ENCODE measurements at regions not wholly inside any gene's neighbourhood (a gene's known extent, or its start where the extent isn't known, plus 50 kb on each side); places are given as distances from the start of the nearest gene placed in this dataset.

DNA sequence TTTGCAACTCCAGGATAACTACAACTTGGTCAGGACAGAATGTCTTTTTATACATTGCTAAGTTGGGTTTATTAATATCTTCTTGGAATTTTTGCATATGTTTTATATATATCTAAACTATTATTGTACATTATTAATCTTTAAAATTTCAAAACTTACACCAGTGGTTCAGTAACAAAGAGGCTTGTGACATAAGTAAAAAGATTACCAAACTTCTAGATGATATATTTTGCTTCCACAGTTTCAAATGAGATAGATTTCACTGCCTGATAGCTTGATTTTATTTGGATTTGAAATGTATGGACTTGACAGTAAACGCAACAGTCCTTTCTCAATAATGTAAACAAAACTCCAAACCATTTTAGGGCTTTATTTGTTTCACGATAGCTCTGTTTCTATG is 701.2 kb upstream of the IGFBP3 start (continued):
- TF ChIP-seq, protein P1, sequence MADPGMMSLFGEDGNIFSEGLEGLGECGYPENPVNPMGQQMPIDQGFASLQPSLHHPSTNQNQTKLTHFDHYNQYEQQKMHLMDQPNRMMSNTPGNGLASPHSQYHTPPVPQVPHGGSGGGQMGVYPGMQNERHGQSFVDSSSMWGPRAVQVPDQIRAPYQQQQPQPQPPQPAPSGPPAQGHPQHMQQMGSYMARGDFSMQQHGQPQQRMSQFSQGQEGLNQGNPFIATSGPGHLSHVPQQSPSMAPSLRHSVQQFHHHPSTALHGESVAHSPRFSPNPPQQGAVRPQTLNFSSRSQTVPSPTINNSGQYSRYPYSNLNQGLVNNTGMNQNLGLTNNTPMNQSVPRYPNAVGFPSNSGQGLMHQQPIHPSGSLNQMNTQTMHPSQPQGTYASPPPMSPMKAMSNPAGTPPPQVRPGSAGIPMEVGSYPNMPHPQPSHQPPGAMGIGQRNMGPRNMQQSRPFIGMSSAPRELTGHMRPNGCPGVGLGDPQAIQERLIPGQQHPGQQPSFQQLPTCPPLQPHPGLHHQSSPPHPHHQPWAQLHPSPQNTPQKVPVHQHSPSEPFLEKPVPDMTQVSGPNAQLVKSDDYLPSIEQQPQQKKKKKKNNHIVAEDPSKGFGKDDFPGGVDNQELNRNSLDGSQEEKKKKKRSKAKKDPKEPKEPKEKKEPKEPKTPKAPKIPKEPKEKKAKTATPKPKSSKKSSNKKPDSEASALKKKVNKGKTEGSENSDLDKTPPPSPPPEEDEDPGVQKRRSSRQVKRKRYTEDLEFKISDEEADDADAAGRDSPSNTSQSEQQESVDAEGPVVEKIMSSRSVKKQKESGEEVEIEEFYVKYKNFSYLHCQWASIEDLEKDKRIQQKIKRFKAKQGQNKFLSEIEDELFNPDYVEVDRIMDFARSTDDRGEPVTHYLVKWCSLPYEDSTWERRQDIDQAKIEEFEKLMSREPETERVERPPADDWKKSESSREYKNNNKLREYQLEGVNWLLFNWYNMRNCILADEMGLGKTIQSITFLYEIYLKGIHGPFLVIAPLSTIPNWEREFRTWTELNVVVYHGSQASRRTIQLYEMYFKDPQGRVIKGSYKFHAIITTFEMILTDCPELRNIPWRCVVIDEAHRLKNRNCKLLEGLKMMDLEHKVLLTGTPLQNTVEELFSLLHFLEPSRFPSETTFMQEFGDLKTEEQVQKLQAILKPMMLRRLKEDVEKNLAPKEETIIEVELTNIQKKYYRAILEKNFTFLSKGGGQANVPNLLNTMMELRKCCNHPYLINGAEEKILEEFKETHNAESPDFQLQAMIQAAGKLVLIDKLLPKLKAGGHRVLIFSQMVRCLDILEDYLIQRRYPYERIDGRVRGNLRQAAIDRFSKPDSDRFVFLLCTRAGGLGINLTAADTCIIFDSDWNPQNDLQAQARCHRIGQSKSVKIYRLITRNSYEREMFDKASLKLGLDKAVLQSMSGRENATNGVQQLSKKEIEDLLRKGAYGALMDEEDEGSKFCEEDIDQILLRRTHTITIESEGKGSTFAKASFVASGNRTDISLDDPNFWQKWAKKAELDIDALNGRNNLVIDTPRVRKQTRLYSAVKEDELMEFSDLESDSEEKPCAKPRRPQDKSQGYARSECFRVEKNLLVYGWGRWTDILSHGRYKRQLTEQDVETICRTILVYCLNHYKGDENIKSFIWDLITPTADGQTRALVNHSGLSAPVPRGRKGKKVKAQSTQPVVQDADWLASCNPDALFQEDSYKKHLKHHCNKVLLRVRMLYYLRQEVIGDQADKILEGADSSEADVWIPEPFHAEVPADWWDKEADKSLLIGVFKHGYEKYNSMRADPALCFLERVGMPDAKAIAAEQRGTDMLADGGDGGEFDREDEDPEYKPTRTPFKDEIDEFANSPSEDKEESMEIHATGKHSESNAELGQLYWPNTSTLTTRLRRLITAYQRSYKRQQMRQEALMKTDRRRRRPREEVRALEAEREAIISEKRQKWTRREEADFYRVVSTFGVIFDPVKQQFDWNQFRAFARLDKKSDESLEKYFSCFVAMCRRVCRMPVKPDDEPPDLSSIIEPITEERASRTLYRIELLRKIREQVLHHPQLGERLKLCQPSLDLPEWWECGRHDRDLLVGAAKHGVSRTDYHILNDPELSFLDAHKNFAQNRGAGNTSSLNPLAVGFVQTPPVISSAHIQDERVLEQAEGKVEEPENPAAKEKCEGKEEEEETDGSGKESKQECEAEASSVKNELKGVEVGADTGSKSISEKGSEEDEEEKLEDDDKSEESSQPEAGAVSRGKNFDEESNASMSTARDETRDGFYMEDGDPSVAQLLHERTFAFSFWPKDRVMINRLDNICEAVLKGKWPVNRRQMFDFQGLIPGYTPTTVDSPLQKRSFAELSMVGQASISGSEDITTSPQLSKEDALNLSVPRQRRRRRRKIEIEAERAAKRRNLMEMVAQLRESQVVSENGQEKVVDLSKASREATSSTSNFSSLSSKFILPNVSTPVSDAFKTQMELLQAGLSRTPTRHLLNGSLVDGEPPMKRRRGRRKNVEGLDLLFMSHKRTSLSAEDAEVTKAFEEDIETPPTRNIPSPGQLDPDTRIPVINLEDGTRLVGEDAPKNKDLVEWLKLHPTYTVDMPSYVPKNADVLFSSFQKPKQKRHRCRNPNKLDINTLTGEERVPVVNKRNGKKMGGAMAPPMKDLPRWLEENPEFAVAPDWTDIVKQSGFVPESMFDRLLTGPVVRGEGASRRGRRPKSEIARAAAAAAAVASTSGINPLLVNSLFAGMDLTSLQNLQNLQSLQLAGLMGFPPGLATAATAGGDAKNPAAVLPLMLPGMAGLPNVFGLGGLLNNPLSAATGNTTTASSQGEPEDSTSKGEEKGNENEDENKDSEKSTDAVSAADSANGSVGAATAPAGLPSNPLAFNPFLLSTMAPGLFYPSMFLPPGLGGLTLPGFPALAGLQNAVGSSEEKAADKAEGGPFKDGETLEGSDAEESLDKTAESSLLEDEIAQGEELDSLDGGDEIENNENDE (IDR thresholded peaks at IDR 0.05; ENCODE audit: insufficient replicate concordance, low read length): no peak
- TF ChIP-seq KDM4A (IDR thresholded peaks at IDR 0.05; ENCODE audit: low read depth, low read length, severe bottlenecking) (no peak), RNF2 (IDR thresholded peaks at IDR 0.05; ENCODE audit: borderline replicate concordance, low read depth, low read length, missing control alignments, poor library complexity, severe bottlenecking) (no peak), CBX8 (IDR thresholded peaks at IDR 0.05; ENCODE audit: borderline replicate concordance, low read depth, low read length) (no peak), HDAC2 (IDR thresholded peaks at IDR 0.05; ENCODE audit: borderline replicate concordance in 1 of 2, low read depth in 2 of 2, low read length in 2 of 2) (no peak)

Measured in H1 (cell line).